ENCODE measurements at regions not wholly inside any gene's neighbourhood (a gene's known extent, or its start where the extent isn't known, plus 50 kb on each side); places are given as distances from the start of the nearest gene placed in this dataset.

- no peak for TF ChIP-seq CTCF (conservative IDR thresholded peaks at IDR 0.05; ENCODE audit: low read depth in 2 of 2)
- TF ChIP-seq REST (IDR thresholded peaks at IDR 0.05; ENCODE audit: unreplicated experiment) = no peak
- no peak for TF ChIP-seq EZH2 (IDR thresholded peaks at IDR 0.05; ENCODE audit: low read depth, unreplicated experiment)
- no peak for TF ChIP-seq EZH2phosphoT487 (IDR thresholded peaks at IDR 0.05; ENCODE audit: unreplicated experiment)
- TF ChIP-seq, protein P1, sequence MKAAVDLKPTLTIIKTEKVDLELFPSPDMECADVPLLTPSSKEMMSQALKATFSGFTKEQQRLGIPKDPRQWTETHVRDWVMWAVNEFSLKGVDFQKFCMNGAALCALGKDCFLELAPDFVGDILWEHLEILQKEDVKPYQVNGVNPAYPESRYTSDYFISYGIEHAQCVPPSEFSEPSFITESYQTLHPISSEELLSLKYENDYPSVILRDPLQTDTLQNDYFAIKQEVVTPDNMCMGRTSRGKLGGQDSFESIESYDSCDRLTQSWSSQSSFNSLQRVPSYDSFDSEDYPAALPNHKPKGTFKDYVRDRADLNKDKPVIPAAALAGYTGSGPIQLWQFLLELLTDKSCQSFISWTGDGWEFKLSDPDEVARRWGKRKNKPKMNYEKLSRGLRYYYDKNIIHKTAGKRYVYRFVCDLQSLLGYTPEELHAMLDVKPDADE (IDR thresholded peaks at IDR 0.05) = no peak
- no peak for TF ChIP-seq JUNB (IDR thresholded peaks at IDR 0.05; ENCODE audit: unreplicated experiment)
- TF ChIP-seq ZNF331 (CRISPR knock-in tag; IDR thresholded peaks at IDR 0.05; ENCODE audit: low read depth) = no peak
- TF ChIP-seq CREB1 (CRISPR knock-in tag; IDR thresholded peaks at IDR 0.05; ENCODE audit: low read depth) = no peak
Observed at GRCh38 chr7:13034693-13035092, 347.3 kb downstream of the ARL4A start.

All from GM23338 (cell line).